ENCODE measurements at regions not wholly inside any gene's neighbourhood (a gene's known extent, or its start where the extent isn't known, plus 50 kb on each side); places are given as distances from the start of the nearest gene placed in this dataset.

GRCh38 chrX:94744786-94745185 lies 1070.8 kb downstream of the FAM133A start:
- no peak overlapping the region for H3K4me3 ChIP-seq (ENCODE audit: low read depth, low read length)
- no peak for DNase-seq (ENCODE audit: low read depth)
- no peak for TF ChIP-seq CTCF (IDR thresholded peaks at IDR 0.05; ENCODE audit: control insufficient read depth, extremely low read depth, insufficient read depth)

- no peak overlapping the region for H3K4me3 ChIP-seq (ENCODE audit: low read depth, low read length)
- DNase-seq (ENCODE audit: low read depth), result no peak
- no peak for TF ChIP-seq CTCF (IDR thresholded peaks at IDR 0.05; ENCODE audit: control insufficient read depth, extremely low read depth, insufficient read depth)
These were observed 1077.6 kb downstream of the FAM133A start for GRCh38 chrX:94751611-94752010.

- no peak for DNase-seq (ENCODE audit: low read depth)
- no peak for TF ChIP-seq CTCF (IDR thresholded peaks at IDR 0.05; ENCODE audit: control insufficient read depth, extremely low read depth, insufficient read depth)
- H3K4me3 ChIP-seq (ENCODE audit: low read depth, low read length), result no peak overlapping the region
These were observed 1078.6 kb downstream of the FAM133A start for GRCh38 chrX:94752434-94753169.

GRCh38 chrX:94758130-94758529 lies 1084.1 kb downstream of the FAM133A start:
- no peak for DNase-seq (ENCODE audit: low read depth)
- H3K4me3 ChIP-seq (ENCODE audit: low read depth, low read length), result no peak overlapping the region

GRCh38 chrX:94775640-94776039 lies 1101.6 kb downstream of the FAM133A start:
- no peak for TF ChIP-seq CTCF (IDR thresholded peaks at IDR 0.05; ENCODE audit: control insufficient read depth, extremely low read depth, insufficient read depth)
- DNase-seq (ENCODE audit: low read depth), result no peak
- no peak overlapping the region for H3K4me3 ChIP-seq (ENCODE audit: low read depth, low read length)

More at GRCh38 chrX:94758130-94758529, 1084.1 kb downstream of the FAM133A start:
- no peak for TF ChIP-seq CTCF (IDR thresholded peaks at IDR 0.05; ENCODE audit: control insufficient read depth, extremely low read depth, insufficient read depth)

- H3K4me3 ChIP-seq (ENCODE audit: low read depth, low read length), result no peak overlapping the region
- DNase-seq (ENCODE audit: low read depth), result no peak
- no peak for TF ChIP-seq CTCF (IDR thresholded peaks at IDR 0.05; ENCODE audit: control insufficient read depth, extremely low read depth, insufficient read depth)
These were observed 1139.5 kb downstream of the FAM133A start for GRCh38 chrX:94813541-94813940.

GRCh38 chrX:94814216-94814615 lies 1140.2 kb downstream of the FAM133A start:
- DNase-seq (ENCODE audit: low read depth), result no peak
- no peak for TF ChIP-seq CTCF (IDR thresholded peaks at IDR 0.05; ENCODE audit: control insufficient read depth, extremely low read depth, insufficient read depth)
- no peak overlapping the region for H3K4me3 ChIP-seq (ENCODE audit: low read depth, low read length)
